NAMALWA (cell line): ENCODE measurements at regions not wholly inside any gene's neighbourhood (a gene's known extent, or its start where the extent isn't known, plus 50 kb on each side); places are given as distances from the start of the nearest gene placed in this dataset.
A peak's percentile ranks its signal among the peaks of the same experiment; 100 is the strongest.
"Not testable (repeated sequence)": the region's sequence is repeated elsewhere in the genome, so short reads cannot be mapped to it uniquely, and the experiment has no call there.

ENCODE experiments used
- DNase-seq: peaks from one replicate; pipeline ENCODE4 v3.0.0-alpha.2; 2015; ENCODE audit warnings: low spot score

DNA sequence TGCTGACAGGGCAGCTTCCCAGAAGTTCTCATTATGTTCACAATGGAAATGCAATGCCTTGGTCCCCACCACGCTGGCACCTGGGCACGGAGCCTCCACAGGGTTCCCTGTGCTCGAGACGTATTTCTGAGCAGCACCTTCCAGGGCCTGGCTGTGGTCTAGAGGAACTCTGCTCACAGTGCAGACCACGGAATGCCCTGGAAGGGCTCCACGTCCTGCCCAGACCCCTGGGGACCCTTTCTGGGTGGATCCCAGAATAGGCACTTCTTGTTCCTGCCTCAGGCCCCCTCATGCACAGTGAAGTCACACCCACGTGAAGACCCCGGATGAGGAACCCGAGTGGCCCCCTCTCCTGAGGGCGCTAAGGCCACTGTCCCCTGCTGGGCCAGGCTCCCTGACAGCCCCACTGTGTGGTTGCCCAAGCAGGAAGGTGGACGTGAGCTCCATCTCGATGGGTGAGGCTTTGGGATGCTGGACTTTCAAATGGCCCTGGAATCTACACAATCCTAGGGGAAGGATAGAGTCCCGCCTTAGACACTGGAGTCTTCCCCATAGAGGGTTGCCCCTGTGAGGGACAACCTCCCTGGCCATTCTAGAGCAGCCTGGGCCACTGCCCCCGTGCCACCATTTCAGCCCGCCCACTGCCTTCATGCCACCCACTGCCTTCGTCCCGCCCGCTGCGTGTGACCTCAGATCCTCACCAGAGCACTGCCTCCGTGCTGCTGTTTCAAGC is 1106.8 kb downstream of the BRD1 start:
- no peak for DNase-seq

DNA sequence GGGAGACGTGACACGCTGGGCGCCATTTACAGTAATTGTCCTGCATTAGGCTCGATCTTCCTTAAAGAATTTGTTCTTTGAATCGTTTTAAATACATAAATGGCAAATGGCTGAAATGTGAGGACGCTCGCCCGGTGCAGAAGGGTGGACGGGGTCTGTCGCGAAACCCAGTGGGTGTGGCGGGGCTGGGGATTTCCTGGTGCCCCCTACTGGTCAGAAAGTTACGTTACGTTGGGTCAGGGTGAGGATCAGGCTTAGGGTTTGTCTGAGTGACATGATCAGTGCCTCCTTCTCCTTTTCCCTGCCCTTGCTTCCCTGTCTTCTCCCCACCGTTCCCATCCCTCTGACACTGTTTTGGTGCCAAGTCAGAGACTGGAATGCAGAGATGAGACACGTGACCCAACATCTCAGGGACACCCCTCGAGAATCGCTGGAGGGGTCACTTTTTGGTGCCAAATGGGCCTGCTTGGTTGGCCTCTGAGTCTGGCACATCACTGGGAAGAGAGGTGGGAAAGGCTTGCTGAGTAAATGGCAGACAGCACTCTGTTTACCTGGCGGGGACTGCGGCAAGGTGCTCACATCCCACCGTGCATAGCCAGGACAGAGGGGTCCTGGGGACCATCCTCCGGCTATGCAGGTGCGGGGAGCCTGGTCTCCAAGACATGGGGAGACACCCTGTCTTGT is 1107.6 kb downstream of the BRD1 start:
- DNase-seq = peak; percentile 21

- no peak for DNase-seq
These were observed 1108.7 kb downstream of the BRD1 start for GRCh38 chr22:48718818-48719500.

- no peak for DNase-seq
These were observed 1109.5 kb downstream of the BRD1 start for GRCh38 chr22:48717883-48718817.

DNA sequence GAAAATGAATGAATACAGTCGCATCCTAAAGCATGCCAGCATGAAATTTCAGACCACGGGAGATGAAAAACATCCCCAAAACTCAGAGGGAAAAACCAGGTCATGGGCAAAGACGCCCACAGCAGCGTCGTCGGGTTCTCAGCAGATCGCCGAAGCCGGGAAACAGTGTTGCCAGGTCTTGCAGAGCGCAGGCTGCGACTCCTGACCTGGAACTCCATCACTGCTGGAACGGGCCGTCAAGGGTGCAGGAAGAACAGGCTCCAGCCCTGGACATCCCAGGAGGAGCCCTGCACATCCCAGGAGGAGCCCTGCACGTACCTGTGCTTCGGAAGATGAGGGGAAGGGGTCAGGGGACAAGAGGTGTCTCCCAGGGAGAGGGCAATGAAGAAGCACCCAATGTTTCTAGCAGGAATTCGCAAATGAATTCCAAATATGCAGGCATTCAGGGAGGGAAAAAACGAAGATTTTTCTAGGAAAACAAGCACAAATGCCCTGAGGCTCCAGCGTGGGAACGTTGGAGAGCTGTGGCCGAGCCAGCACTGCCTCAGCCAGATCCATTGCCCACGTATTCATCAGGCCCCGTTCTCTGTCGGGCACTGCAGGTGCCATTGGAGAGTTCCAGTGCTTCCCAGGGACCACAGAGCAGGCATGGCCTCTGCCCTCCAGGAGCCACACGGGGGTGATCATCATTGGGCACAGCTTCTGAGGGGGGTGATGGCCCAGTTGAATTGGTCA is 1110.4 kb downstream of the BRD1 start:
- no peak for DNase-seq

GRCh38 chr22:48716154-48716553 is 1111.5 kb downstream of the BRD1 start:
- DNase-seq = not testable (repeated sequence)

GRCh38 chr22:48715511-48715910 is 1112.2 kb downstream of the BRD1 start:
- no peak for DNase-seq

DNA sequence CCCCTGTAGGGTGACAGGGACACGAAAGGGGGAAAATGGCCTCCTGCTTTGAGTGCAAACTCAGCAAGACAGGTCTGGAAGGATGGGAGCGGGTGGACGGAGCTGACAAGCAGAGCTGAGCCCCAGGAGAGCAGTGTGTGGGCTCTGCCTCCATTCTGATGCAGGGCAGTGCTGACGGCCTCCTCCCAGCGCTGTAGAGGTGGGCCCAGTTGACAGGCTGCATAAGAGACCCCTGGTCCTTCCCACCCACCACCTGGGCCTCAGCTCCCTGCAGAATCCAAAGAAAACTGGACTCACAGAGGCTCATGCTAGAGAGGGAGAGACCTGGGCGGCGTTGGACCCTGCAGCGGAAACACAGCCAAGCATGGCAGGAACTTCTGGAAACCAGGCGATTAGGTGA is 1113.4 kb downstream of the BRD1 start:
- no peak for DNase-seq

DNA sequence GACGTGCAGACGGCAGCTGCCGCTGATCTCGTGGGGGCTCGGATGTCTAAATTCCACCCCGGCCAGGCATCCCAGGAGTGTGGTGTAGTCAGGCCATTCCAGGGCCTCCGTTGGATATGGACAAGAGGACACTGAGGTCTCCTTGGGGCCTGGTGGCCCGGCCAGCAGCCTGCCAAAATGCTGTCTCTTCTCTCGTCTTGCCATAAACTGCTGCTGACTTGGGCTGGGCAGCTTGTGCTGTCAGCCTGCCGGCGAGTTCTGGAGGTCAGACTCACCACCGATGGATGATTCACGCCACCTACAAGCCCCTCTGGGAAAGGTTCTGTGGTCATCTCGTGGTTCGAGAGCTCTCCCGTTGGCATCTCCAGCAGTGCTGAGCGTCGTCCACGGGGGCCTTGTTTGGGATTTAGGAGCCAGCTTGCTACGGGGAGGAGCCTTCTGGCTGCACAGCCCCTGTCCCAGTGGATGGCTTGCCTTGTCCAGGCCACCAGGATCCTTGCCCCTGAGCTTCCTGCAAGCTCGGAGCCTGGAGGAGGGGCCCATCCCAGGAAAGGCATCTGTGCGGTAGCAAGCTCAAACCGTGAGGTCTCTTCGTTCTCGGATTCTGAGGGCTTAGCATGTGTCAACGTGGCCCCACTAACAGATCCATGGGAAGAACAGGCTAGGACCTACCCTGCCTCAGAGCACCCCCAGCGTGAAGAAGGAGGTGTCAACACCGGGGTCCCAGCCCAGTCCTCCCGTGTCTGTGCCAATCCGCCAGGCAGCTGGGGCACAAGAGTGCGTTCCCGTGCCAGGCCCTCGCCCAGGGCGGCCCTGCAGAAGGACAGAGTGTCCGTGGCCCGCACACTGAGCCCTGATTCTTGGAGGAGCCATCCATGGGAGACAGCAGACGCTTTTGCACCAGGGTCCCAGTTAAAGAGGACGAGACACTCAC is 1114.1 kb downstream of the BRD1 start:
- no peak for DNase-seq

DNA sequence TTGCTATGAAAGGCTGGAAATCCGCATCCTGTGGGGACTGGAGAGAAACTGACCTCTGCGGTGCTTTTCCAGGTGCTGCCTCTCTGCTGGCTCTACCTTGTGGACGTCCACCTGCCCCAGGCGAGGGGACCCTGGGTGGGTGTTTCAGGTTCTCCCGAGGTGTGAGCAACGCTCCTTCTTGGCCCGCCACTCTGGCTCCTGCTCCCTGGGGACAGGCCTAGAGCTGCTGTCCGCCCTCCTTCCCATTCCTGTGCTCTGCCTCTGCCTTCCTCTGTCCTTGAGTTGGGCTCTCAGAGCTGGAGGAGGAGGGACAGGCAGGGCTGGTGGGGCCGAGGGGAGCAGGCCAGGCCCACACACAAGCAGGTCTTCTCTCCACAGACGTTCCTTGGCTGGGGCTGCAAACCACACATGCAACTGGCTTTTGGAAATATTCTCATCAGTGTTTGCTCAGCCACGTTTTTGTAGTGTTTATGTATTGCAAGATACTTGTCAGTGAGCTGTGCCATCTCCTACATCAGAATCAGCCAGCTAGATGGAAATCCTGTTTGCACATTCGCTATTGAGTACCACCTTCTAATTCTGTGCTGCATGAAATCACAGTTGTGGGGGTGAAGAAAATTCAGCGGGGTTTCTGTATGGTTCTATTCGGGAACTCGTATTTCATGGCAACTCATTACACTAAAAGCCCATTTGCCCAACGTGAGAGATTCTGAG is 1115.0 kb downstream of the BRD1 start:
- DNase-seq = no peak

- DNase-seq = no peak
These were observed 1116.0 kb downstream of the BRD1 start for GRCh38 chr22:48711669-48712068.

DNA sequence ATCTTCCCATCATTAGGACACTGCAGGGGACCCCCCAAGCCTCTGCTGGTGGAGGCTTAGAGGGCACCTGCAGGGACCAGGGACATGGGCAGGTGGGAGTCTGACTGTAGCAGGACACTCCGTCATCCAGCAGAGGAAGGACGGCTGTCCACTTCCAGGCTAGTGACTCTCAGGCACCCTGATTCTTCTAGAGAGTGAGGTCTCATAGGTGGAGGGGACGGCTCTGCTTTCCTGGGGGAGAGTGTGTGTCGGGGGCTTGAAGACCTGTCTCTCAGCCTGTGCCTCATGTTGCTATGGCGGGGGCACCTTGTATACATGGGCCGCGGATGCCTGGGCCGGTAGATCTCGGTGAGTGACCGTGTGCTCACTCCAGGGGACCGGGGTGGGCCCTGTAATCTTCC is 1116.6 kb downstream of the BRD1 start:
- no peak for DNase-seq

- no peak for DNase-seq
These were observed 1117.3 kb downstream of the BRD1 start for GRCh38 chr22:48710410-48710809.

- no peak for DNase-seq
These were observed 1117.7 kb downstream of the BRD1 start for GRCh38 chr22:48709976-48710375.

- no peak for DNase-seq
These were observed 1118.2 kb downstream of the BRD1 start for GRCh38 chr22:48709453-48709852.

DNA sequence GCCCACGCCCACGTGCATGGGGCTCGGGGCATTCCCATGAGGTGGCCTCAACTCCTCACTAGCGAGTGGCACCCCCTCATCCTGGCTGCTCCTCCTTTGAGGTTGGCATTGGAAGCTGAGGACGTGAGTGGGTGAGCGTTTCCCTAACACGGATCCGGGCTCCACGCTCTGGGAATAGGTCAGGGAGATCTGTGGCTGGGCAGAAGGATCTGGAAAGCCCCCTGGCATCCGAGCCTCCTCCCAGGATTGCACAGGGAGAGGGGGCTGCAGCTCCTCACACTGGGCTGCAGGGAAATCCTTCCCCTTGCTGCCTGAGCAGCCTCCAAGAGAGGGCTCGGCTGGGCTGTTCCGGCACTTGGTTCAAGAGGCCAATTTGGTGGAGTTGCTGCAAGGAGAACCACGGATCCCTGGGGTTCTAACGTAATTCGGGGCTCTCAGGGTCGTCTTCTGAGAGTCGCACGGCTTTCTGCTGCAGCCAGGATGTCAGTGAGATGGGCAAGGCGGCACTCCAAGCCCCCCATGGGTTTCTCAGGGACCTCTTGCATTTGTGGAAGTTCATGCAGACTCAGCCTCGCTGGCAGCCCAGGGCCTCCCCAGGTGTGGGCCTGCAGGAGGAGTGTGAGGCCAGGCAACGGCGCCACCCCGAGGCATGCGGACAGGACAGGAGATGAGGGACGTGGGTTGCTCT is 1119.0 kb downstream of the BRD1 start:
- DNase-seq = no peak

GRCh38 chr22:48707763-48708557 is 1119.7 kb downstream of the BRD1 start:
- DNase-seq = no peak
